Medulla oblongata (tissue), 1 donor: ENCODE measurements at regions not wholly inside any gene's neighbourhood (a gene's known extent, or its start where the extent isn't known, plus 50 kb on each side); places are given as distances from the start of the nearest gene placed in this dataset.

Experiments used
- DNase-seq: peaks from one replicate; pipeline ENCODE4 v3.0.0-alpha.2; 2015; ENCODE audit errors: extremely low spot score

GRCh38 chr2:42901076-42901640, 108.8 kb upstream of the HAAO start:
- DNase-seq = no peak

DNA sequence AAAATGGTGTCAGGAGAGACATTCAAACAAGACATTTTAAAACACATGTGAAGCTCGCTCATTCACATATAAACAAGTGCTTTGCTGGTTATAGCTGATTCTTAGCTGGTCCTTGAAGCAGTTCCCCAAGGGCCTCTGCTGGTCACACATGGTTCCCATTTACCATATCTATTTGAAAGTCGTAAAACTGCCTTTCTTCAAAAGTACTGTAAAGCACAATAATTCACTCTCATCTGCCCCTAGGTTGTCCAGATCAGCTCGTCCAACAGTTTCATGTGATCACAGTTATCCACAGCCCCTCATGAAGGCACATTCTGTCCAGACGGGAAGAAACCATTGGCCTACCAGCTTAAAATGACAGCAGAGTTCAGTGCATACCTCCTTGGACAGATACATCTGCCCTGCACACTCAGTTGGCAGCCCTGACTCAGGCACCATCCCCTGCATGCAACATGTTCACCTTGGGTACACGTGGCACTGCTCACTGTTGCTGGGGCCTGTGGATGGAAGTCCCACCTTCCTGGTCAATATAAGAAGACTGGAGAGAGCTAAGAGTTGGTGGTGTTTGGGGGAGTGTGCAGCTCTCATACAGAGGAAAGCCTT, 108.0 kb upstream of the HAAO start:
- no peak for DNase-seq

- no peak for DNase-seq
These were observed 105.0 kb upstream of the HAAO start for GRCh38 chr2:42897358-42897757.

GRCh38 chr2:42895791-42896135, 103.4 kb upstream of the HAAO start:
- DNase-seq = no peak

DNA sequence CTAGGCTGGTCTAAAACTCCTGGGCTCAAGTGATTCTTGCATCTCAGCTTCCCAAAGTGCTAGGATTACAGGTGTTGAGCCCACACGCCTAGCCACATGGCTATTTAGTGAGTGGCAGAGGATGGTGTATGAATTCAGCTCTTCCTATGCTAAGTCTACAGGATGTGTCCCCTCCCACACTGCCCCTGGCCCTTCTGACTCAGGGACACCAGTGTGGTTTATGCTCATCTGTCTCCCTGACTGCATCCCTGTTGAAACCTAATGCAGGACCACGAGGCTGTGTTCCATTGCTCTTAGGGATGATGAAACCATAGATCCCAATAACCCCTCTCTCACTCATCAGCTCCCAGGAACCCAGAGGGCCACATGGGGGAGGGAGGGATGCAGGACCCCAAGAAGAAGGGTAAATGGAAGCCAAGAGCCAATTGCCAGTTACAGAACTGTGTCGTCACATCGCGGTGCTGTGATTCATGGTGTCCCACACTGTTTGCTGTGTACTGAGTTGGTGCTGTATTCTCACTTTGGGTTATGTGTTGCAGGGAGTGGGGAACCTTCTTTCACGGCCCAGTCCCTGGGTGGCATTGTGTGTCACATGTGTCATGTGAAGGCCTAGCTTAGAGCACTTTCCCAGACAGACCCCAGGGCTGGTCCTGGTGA, 102.9 kb upstream of the HAAO start:
- no peak for DNase-seq

GRCh38 chr2:42893047-42893758, 100.8 kb upstream of the HAAO start:
- DNase-seq = no peak

DNA sequence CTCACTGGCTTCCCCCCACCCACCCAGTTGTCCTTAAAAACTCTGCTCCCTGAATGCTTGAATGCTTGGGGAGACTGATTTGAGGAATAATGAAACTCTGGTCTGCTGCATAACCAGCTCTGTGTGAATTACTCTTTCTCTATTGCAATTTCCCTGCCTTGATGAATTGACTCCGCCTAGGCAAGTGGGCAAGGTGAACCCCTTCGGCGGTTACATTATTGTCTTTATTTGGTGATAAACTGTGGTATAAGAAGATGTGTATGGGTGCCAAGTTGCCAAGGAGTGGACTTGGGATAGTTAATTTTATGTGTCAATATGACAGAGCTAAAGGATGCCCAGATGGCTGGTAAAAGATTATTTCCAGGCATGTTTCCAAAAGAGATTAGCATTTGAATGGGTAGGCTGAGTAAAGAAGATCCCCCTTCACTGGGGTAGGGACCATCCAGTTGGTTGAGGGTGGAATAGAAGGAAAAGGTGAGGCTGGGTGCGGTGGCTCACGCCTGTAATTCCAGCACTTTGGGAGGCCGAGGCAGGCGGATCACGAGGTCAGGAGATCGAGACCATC, 98.5 kb upstream of the HAAO start:
- no peak for DNase-seq

DNA sequence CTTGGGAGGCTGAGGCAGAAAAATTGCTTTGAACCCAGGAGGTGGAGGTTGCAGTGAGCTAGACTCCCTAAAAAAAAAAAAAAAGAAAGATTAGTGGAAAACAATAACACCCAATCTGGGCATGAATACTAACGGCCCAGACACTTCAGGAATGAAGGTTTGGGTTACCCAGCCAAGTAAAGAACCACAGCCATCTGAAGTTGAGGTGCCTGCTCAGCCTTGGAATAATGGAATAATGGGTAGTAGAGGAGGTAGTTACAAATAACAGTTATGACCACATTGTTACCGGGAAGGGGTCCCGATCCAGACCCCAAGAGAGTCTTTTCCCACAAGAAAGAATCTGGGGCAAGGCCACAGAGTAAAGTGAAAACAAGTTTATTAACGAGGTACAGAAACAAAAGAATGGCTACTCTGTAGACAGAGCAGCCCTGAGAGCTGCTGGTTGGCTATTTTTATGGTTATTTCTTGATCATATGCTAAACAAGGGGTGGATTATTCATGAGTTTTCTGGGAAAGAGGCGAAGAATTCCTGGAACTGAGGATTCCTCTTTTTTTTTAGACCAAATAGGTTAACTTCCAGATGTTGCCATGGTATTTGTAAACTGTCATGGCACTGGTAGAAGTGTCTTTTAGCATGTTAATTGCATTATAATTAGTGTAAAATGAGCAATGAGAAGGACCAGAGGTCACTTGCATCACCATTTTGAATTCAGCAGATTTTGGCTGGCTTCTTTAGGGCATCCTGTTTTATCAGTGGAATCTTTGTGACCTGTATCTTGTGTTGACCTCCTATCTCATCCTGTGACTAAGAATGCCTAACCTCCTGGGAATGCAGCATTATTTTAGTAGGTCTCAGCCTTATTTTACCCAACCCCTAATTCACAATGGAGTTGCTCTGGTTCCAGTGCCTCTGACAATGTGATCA, 96.2 kb upstream of the HAAO start:
- no peak for DNase-seq

GRCh38 chr2:42886921-42887320, 94.5 kb upstream of the HAAO start:
- no peak for DNase-seq

GRCh38 chr2:42882756-42883155, 90.4 kb upstream of the HAAO start:
- DNase-seq = no peak

GRCh38 chr2:42881732-42882131, 89.3 kb upstream of the HAAO start:
- no peak for DNase-seq

DNA sequence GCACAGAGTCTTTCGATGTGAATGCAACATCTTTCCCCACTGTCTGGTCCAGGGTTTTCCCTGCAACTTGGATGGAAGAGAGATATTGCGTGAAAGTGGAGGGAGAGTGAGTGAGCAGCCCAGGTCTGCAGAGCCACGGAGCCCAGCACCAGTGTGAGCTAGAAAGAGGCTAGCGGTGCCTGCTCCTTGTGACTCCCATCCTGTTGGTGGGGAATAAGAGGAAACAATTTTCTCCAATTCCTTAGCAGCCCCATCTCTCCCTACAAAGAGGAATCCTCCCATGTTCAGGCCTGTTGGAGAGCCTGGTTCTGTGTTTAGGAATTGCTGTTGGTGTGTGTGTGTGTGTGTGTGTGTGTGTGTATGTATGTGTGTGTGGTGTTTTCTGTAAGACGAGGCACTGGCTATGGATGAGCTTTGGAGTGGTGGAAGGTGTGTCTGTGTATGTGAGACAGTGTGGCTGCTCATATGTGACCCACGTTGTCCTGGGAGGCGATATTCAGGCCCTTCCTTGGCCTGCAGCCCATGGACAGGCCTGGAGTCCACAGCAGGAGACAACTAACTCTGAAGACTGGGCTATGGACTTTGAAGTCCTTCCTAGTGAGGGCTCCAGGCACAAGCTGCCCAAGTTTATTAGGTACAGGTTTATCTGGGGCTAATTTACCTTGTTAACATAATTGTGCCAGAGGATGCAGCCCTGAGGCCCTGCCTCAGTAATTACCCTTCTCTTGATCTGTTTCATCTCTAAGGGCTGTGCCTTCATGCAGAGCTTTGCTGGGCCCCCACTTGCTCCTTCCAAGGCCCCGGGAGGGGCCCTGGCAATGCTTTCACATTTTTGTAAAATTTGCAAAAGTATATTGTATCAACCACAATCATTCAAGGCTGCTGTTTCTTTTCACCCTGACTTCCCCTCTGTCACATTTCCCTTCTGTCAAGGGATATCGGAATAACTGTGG, 88.6 kb upstream of the HAAO start:
- DNase-seq = no peak

DNA sequence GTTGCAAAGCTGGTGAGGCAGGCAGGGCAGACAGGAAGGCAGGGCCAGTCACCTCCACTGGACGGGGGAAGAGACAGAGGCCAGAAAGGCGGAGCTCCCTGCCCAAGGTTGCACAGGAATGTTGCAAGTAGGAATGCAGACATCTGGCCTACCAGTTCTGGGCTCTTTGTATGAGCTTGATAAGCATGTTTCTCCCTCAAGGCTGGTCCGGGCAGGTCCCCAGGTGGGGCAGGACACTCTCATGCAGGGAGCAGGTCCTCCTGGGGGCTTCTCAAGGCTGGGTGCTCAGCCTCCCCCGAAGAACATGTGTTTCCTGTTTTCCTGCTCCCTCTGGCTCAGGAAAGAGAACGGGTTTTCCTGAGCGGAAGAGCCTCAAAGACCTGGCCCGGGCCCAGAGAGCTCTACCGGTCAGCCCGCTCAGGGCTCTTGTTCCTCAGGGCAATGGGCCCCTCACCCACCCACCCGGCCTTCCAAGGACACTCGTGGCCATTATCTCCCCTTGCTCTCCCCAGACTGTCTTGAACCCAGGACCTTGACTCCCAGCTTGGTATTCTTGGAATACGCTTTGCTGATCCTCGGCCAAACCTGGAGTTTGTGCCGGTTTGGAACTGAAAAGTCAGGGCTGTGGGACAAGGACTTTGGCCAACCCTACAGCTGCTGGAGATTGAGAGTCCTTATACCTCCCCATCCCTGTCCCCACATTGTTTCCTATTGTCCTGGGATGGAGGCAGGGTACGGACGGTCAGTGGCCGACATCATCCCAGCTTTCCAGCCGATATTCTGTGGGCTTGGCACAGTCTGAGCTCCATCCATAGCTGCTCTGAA, 87.7 kb upstream of the HAAO start:
- no peak for DNase-seq

DNA sequence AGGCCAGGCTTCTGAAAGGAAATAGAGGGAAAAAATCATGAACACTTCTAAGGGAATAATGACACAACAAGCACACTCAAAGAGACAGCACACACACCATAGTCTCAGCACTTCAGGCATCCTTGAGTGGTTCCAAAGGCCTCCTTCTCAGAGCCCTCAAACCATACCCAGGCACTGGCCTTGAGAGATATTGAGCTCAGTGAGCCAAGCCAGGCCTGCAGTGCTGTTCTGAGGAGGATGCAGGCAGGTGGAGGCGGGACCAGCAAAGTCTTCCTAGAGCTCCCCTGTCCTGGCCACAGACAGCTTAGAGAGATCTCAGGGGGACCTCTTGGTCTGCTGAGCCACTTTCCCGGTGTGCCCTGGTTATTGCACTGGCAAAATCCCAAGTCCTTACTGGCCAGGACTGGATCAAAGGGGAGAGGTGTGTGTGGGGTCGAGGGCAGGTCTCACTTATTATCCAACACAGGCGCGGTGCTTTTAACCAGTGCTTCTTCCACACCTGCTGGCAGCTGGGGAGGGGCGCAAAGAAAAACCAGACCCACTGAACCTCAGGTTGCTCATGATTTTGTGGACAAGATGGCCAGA, 86.8 kb upstream of the HAAO start:
- DNase-seq = no peak

DNA sequence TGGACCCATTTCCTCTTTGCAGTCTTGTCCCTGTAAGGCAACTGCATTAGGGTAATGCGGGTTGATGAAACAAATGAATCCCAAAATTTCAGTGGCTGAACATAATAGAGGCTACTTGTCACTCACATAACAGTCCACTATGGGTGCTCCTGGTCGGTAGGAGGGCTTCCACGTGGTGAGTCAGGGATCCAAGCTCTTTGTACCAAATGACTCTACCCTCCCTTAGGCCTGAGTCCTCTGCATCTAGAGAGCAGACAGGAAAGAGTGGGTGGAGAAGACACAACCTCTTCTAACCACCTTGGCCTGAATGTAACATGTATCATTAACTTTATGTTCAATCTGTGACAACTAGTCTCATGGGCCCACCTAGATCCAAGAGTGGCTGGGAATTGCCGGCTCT, 86.2 kb upstream of the HAAO start:
- no peak for DNase-seq

DNA sequence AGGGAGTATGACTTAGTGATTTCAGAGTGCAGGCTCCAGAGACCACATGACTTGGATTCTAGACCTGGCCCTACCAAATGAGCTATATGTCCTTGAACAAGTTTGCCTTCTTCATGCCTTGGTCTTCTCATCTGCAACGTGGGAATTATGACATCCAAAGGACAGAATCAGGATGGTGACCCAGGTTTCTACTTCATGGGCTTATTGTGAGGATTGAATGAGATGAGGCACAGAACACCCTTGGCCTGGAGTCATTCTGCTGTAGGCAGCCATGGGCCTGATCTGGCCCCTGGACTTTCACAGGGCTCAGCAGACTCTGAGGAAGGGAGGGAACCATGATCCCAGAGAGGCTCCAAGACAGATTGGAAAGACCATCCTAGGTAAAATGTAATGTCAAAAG, 85.6 kb upstream of the HAAO start:
- DNase-seq = no peak

GRCh38 chr2:42877511-42877910, 85.1 kb upstream of the HAAO start:
- no peak for DNase-seq

- DNase-seq = no peak
These were observed 84.0 kb upstream of the HAAO start for GRCh38 chr2:42876326-42876751.

DNA sequence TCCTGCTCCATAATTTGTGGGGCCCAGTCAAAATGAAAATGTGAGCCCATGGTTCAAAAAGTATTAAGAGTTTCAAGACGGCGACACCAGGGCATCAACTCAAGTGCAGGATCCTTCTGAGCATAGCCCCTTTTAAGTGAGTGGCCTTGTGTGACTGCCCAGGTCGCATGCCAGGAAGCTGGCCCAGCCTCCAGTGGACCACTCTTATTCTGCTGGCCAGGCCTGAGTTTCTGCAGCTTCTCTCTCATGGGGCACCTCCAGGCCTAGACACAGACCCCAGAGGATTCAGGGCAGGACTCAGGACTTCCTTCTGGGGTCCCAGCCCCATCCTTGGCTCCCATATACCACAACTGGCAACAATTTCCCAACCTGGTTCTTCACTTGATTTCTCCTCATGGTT, 83.5 kb upstream of the HAAO start:
- DNase-seq = no peak
